Pancreas (tissue), 10 donors: ENCODE measurements at regions not wholly inside any gene's neighbourhood (a gene's known extent, or its start where the extent isn't known, plus 50 kb on each side); places are given as distances from the start of the nearest gene placed in this dataset.

Experiments
- ATAC-seq, 4 donors: fragments of 200-7000 bp; cut with Tn5 transposase; one replicate each; pipeline versions ENCODE4 v1.8.0 to v1.9.1; 2020; ENCODE audit warnings: mild to moderate bottlenecking in 4 of 4, moderate library complexity in 4 of 4
- DNase-seq, 6 donors: peaks; one replicate each; pipeline ENCODE4 v3.0.0-alpha.2; 2020
- FAIRE-seq: peaks from 2 replicates; lab custom pipeline; 2012; peaks lifted over from hg19 to GRCh38; lab: Jason Lieb, UNC
- H3K27ac ChIP-seq, 4 donors: fragments of 200-600 bp; sonication (generic); 1 replicate in 3 of 4; 2 replicates in 1 of 4; pipeline versions ENCODE4 v1.5.0 to v1.8.0; 2020
- H3K27me3 ChIP-seq, 4 donors: fragments of 200-600 bp; one replicate each; pipeline ENCODE4 v1.8.0; 2021
- H3K36me3 ChIP-seq, 3 donors: fragments of 200-600 bp; sonication (generic) in 1 of 3; one replicate each; pipeline versions ENCODE4 v1.5.0 to v1.8.0; 2020 to 2021
- H3K4me1 ChIP-seq, 3 donors: fragments of 200-600 bp; one replicate each; pipeline ENCODE4 v1.8.0; 2021
- H3K4me3 ChIP-seq, 4 donors: fragments of 200-600 bp; sonication (generic) in 2 of 4; one replicate each; pipeline versions ENCODE4 v1.5.0 to v1.8.0; 2020 to 2021
- H3K9me3 ChIP-seq, 4 donors: fragments of 200-600 bp; one replicate each; pipeline ENCODE4 v1.8.0; 2021
- WGBS, 2 donors: extraction: QIAGEN DNeasy Blood & Tissue Kit; methylation state at CpG; one replicate each; pipeline ENCODE4 v1.1.7; 2013; 5-methylcytosine and 5-hydroxymethylcytosine counted together
- intact Hi-C, 3 donors: fragments of 100-400 bp; cut with DNase I; formaldehyde crosslinking; loops; one replicate each; pipeline versions ENCODE4 v1.11.1 to v1.14.2; 2022
- TF ChIP-seq, protein P1 (sequence below), 4 donors: fragments of 200-600 bp; sonication (generic) in 3 of 4; IDR thresholded peaks; one replicate each; pipeline versions ENCODE4 v1.5.0 to v1.8.0; 2021; ENCODE audit warnings: antibody characterized with exemption in 4 of 4
- donor health status: healthy with polysubstance abuse.
- donor health status: DM: no; HTN: no; CAD: no; lungs with moderate emphysema.
- donor health status: DM: no; HTN: no; CAD: no.
- donor health status: control.
- donor health status: control.
- donor health status: Bipolar disorder and iron deficiency.
- donor health status: DM: yes; HTN: yes; CAD: no.
- donor health status: DM: no; HTN: no; CAD: no.
- donor health status: DM: no; HTN: no; CAD: no.
- donor health status: DM: yes; HTN: yes; CAD: no.

DNA sequence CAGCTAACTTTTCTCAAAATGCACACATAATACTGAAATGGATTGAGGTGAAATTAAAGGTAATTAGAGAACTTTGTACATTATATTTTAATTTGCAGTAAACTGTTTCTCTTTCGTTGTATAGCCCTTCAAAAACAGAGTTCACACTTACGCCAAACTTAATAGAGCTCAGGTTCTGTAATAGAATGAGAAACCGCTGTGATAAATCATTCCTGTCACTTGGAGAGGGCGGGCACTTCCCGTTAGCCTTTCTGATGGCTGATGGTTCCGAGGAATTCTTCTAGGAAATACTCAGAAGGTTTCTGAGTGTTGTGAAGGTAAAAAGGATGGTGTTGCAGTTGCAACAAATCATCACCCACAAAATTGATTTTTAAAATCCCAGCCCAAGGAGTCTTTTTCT lies 155.8 kb upstream of the ALKAL2 start:
- no peak overlapping the region for H3K27ac ChIP-seq
- WGBS, 2 donors: 71 to 76% methylated on average over 6 of the region's 6 CpGs
- DNase-seq (no peak), FAIRE-seq (no peak), ATAC-seq (no peak)
- H3K27me3 ChIP-seq: no peaks in the 10 kb centered on the region
- no peaks in the 10 kb centered on the region for H3K36me3 ChIP-seq
- H3K9me3 ChIP-seq: no peaks in the 10 kb centered on the region
- intact Hi-C loops: no loop called here
- TF ChIP-seq, protein P1, sequence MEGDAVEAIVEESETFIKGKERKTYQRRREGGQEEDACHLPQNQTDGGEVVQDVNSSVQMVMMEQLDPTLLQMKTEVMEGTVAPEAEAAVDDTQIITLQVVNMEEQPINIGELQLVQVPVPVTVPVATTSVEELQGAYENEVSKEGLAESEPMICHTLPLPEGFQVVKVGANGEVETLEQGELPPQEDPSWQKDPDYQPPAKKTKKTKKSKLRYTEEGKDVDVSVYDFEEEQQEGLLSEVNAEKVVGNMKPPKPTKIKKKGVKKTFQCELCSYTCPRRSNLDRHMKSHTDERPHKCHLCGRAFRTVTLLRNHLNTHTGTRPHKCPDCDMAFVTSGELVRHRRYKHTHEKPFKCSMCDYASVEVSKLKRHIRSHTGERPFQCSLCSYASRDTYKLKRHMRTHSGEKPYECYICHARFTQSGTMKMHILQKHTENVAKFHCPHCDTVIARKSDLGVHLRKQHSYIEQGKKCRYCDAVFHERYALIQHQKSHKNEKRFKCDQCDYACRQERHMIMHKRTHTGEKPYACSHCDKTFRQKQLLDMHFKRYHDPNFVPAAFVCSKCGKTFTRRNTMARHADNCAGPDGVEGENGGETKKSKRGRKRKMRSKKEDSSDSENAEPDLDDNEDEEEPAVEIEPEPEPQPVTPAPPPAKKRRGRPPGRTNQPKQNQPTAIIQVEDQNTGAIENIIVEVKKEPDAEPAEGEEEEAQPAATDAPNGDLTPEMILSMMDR (IDR thresholded peaks at IDR 0.05): no peak
- no peaks in the 10 kb centered on the region for H3K4me1 ChIP-seq
- H3K4me3 ChIP-seq: no peak overlapping the region

DNA sequence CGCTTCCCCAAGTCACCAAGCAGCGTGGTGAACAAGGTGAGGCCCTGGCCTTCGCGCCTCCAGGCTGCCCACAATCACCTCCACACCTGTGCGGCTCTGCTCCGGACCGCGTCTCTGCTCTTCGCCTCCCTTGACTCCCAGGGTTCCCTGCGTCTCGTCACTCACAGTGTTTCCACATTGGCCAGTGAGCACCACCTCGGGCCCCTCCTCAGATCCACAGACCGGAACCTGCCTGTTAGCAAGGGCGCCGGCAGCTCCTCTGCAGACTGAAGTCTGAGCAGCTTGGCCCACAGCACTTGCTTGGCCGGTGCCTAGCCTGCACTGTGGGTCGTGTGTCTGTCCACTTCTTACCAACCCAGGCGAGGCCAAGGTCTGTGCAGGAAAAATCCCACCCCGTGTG lies 155.3 kb upstream of the ALKAL2 start:
- Histone ChIP-seq H3K27me3 (no peaks in the 10 kb centered on the region), H3K9me3 (no peaks in the 10 kb centered on the region), H3K27ac (no peak overlapping the region), H3K4me3 (no peak overlapping the region), H3K36me3 (no peaks in the 10 kb centered on the region), H3K4me1 (no peaks in the 10 kb centered on the region)
- ATAC-seq (no peak), FAIRE-seq (no peak), DNase-seq (no peak)
- TF ChIP-seq, protein P1 (IDR thresholded peaks at IDR 0.05): no peak
- intact Hi-C loops: no loop called here
- WGBS, 2 donors: 88 to 90% methylated on average over 19 of the region's 19 CpGs

DNA sequence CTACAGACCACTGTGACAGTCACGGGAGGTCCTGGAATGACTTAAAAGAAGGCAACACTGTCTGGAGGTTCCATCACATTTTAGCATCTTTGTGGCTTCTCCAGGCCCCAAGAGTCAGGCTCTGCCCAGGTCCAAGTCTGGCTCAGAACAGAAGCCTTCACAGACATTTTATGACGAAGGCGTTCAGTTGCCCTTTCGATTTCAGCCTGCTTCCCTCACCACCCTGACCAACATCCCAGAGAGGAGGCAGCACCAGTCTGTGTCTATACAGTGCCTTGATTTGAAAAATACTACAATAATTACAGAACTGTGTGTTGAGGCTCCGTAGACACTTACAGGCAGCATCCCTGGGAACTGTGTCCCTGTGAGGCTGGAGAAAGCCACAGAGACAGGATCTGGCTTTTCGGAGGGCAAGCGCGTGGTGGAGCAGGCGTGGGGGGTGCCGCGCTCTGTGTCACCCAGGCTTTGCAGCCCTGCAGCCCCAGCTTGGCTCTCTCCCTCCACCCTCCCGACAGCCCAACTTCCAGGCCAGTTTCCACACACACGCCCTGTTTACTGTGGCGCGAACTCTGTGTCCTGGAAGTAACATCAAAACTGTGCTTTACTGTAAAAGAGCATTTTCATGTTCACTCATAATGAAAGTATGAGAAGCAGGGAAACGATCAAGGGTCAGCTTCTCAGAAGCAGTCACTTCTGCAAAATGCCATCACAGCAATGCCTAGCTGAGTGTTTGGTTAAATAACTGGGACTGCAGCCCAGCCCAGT lies 153.5 kb upstream of the ALKAL2 start:
- Histone ChIP-seq H3K27me3 (no peaks in the 10 kb centered on the region), H3K9me3 (no peaks in the 10 kb centered on the region), H3K4me3 (no peak overlapping the region), H3K27ac (no peak overlapping the region), H3K4me1 (no peaks in the 10 kb centered on the region), H3K36me3 (no peaks in the 10 kb centered on the region)
- DNase-seq (no peak), ATAC-seq (no peak), FAIRE-seq (no peak)
- intact Hi-C loops: no loop called here
- TF ChIP-seq, protein P1 (IDR thresholded peaks at IDR 0.05): no peak
- WGBS, 2 donors: 78 to 81% methylated on average over 16 of the region's 16 CpGs

DNA sequence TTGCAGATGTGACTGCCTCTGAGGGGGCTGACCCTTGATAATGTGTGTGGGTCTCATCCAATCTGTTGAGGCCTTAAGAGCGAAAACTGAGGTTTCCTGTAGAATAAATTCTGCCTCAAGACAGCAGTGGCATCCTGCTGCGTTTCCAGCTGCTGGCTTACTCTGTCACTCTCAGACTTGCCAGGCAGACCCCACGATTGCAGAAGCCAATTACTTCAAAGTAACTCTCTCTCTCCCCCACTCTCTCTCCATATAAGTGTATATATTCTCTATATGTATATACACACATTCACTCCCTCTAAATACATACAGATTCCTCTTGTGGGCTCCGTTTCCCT lies 152.5 kb upstream of the ALKAL2 start:
- no peaks in the 10 kb centered on the region for H3K36me3 ChIP-seq
- no peaks in the 10 kb centered on the region for H3K4me1 ChIP-seq
- DNase-seq (no peak), ATAC-seq (no peak), FAIRE-seq (no peak)
- intact Hi-C loops: no loop called here
- WGBS, 2 donors: 71 to 86% methylated on average over 4 of the region's 4 CpGs
- TF ChIP-seq, protein P1 (IDR thresholded peaks at IDR 0.05): no peak
- H3K27me3 ChIP-seq: no peaks in the 10 kb centered on the region
- no peak overlapping the region for H3K4me3 ChIP-seq
- no peaks in the 10 kb centered on the region for H3K9me3 ChIP-seq
- no peak overlapping the region for H3K27ac ChIP-seq

DNA sequence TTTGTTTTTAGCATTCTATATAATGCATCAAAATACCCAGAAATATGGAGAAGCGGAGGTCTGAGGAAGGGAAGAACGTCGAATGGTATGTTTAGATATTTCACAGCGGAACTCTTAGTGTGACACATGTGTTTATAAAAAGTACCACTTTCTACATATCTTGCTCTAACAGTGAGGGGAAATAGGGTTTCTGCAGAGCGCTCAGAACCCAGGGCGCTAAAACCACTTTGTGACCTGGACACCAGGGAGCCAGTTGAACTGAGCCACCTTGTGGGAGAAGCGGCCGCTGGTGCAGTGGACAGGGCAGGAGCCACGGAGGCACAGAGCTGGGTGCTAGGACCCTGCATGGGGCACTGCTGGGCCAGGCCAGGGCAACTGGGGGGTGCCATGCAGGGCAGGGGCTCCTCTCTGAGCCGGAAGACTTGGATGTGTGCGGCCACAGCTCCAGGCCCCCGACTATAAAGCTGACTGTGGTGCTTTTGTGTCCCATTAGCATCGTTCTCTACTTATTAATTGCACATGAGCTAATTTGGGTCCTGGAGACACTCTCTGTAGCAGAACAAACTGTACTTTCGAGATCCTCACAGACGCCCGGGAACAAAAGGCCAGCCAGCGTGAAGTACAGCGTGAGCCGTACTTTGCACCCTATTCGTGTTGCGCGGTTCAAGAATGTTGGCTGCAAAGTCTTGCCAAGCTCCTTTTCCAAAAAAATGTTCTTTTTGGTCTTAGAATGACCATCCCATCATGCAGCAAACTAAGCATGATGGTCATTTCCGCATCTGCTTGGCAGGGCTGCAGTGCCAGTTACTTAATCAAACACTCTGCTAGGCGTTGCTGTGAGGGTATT lies 151.9 kb upstream of the ALKAL2 start:
- ATAC-seq (peak in 1 of 4 donors; percentile 44), FAIRE-seq (no peak), DNase-seq (no peak)
- H3K27ac ChIP-seq: no peak overlapping the region
- TF ChIP-seq, protein P1 (IDR thresholded peaks at IDR 0.05): no peak
- WGBS, 2 donors: 84 to 89% methylated on average over 24 of the region's 24 CpGs
- no peaks in the 10 kb centered on the region for H3K36me3 ChIP-seq
- intact Hi-C loops: no loop called here
- no peaks in the 10 kb centered on the region for H3K27me3 ChIP-seq
- no peak overlapping the region for H3K4me3 ChIP-seq
- no peaks in the 10 kb centered on the region for H3K4me1 ChIP-seq
- no peaks in the 10 kb centered on the region for H3K9me3 ChIP-seq
